HG03439 (cell line): ENCODE measurements at regions not wholly inside any gene's neighbourhood (a gene's known extent, or its start where the extent isn't known, plus 50 kb on each side); places are given as distances from the start of the nearest gene placed in this dataset.
"Not testable (repeated sequence)": the region's sequence is repeated elsewhere in the genome, so short reads cannot be mapped to it uniquely, and the experiment has no call there.

Experiments
- ATAC-seq: cut with Tn5 transposase; IDR thresholded peaks from one replicate; pipeline ENCODE4 v1.9.1; 2021; ENCODE audit warnings: mild to moderate bottlenecking, moderate library complexity; ENCODE audit not compliant: unreplicated experiment

- ATAC-seq, result no peak
Measured at GRCh38 chr4:177232473-177232872, 77.2 kb upstream of the NEIL3 start.

DNA sequence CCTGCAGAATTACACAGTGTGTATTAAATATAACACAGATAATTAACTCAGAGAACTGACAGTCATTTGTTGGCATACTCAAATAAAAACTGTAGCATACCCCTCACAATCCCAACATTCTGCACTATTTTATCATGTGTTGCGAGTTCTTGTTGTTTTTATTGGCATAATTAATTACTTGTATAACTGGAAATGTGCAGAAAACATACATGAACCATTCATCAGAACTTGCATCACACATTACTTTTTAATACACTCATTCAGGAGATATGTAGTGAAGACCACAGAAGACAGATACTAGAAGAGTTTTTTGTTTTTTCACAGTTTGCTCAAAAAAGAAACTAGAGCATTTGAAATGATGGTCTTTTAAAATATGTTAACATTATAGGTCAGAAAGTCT, 74.6 kb upstream of the NEIL3 start:
- no peak for ATAC-seq

DNA sequence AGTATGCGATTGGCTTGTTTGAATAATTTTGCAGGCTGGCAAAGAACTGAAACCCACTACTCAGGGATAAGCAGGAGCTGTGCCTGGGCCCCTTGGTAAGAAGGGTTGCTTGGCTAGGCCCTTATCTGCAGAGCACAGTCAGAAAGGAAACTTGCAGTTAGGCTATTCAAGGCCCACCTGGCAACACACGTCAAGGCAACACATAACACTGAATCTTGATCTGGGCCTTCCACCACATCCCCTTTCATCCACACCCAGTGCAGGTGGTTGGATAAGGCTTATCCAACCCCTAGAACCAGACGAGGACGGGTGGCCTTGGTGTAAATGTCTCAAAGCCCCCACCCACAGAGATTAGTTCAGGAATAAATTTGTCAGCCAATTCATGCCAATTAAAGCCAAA, 72.8 kb upstream of the NEIL3 start:
- ATAC-seq, result no peak

GRCh38 chr4:177237291-177237690, 72.4 kb upstream of the NEIL3 start:
- ATAC-seq, result no peak

- ATAC-seq, result no peak
Measured at GRCh38 chr4:177239477-177239876, 70.2 kb upstream of the NEIL3 start.

DNA sequence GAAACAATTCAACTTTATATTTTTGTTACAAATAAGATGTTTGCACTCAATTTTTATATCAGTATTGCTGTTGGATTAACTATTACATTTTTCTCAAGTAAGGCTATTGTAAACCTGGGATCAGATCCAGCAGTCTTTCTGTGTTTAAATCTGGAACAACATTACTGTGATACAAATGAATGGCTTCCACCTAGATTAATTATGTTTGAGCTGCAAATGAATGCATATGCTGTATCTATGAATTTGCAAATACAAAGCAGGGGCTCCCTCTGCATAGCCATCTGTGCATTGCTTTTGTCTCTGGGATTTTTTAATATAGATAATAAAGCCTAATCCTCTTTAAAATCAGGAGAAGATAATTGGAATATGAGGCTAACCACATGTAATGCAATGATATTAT, 69.8 kb upstream of the NEIL3 start:
- ATAC-seq, result no peak

GRCh38 chr4:177242651-177243286, 66.9 kb upstream of the NEIL3 start:
- ATAC-seq, result no peak

- no peak for ATAC-seq
Measured at GRCh38 chr4:177246641-177247584, 62.8 kb upstream of the NEIL3 start.

DNA sequence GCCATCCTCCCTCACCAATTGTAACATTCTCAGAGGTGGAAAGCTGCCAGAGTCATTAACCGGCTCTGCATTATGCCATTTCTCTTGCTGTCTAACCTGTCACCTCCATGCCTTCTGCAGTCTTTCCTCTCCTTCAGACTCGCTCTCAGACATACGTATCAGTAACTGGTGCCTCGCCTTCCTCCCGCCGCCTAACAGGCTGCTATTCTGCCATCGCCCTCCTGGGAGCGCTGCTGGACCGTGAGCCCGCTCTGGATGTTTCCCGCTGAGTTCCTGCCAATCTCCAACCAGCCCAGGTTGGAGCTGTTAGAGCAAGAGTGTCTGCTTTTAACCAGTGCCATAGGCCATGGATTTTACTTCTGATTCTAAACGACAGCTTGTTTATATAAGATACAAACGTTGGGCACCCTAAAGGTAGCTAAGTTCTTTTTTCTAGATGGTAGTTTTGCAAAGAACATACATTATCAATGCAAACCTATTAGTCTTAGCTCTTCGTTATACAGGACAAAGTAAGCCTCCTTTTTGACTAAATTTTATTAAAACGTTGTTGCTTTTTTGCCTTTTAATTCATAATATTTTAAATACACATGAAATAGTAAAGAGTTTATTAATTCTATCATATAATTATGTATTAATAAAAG, 59.5 kb upstream of the NEIL3 start:
- peak; percentile 99 for ATAC-seq

- ATAC-seq, result no peak
Measured at GRCh38 chr4:177251237-177251636, 58.4 kb upstream of the NEIL3 start.

- ATAC-seq, result no peak
Measured at GRCh38 chr4:177255359-177255758, 54.3 kb upstream of the NEIL3 start.

GRCh38 chr4:177256950-177257349, 52.7 kb upstream of the NEIL3 start:
- no peak for ATAC-seq

GRCh38 chr4:177259466-177259865, 50.2 kb upstream of the NEIL3 start:
- not testable (repeated sequence) for ATAC-seq
